Stimulated activated CD8-positive, alpha-beta memory T cell treated with anti-CD3 and anti-CD28 coated beads, Interleukin-15, amount 100 ng/mL, for 48 hours (primary cell): ENCODE measurements at regions not wholly inside any gene's neighbourhood (a gene's known extent, or its start where the extent isn't known, plus 50 kb on each side); places are given as distances from the start of the nearest gene placed in this dataset.
"Not testable (repeated sequence)": the region's sequence is repeated elsewhere in the genome, so short reads cannot be mapped to it uniquely, and the experiment has no call there.

Experiments
- DNase-seq, 2 donors: peaks; one replicate each; pipeline ENCODE4 v3.0.0-alpha.2; 2020; ENCODE audit warnings: low read depth in 2 of 2

DNA sequence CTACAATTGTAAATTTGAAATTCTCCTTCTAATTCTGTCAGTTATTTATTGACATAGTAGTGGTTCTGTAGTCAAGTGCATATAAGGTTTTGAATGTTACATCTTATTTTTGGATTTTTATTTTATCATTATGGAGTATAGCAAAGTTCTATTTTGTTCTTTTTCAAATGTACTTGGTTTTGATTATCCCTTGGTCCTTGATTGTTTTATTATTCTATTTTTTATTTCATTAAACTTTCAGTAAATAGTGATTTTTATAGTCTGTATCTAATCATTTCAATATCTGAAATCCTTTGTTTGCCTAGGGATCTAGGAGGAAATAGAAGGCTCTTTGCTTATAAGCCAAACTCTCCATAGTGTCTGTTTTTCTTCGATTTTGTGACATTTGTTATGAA, 87.8 kb downstream of the HFE start:
- no peak for DNase-seq

DNA sequence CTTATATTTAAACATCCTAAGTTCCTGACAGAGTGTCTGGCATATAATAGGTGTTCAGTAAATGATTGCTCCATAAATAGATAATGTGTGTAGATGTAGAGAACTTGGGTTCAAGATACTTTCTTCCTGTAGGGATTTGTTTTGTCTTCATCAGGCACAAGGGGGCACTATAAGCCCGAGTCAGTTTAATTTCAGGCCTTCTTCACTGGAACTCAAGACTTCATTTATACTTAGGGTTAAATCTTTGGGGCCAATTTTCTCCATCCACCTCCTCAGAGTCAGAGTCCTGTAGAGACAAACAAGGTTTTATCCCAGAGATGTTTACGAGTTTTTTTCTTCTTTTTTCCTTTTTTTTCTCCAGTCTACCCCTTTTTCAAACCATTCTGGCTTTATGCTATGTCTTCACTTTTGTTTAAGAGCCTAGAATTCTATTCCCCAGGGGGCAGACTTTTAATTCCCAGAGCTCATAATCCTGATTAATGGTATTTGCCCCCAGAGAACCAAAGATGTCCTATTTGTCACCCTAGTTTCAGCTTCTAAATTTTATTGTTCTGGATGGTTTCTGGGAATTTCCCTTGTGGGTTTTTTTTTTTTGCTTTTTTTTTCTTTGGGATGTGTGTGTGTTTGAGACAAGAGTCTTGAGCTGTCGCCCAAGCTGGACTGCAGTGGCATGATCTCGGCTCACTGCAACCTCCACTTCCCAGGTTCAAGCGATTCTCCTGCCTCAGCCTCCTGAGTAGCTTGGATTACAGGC, 88.4 kb downstream of the HFE start:
- DNase-seq: no peak

DNA sequence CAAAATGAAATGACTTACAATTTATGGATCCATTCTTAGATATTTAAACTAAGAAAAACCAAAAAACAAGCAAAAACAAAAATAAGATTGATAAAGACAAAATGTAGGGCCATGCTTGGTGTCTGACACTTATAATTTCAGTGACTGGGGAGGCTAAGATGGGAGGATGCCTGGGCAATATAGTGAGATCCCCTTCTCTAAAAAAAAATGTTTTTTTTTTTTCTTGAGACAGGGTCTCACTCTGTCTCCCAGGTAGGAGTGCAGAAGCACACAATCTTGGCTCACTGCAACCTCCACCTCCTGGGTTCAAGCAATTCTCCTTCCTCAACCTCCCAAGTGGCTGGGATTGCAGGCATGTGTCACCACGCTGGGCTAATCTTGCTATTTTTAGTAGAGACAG, 92.4 kb downstream of the HFE start:
- no peak for DNase-seq

DNA sequence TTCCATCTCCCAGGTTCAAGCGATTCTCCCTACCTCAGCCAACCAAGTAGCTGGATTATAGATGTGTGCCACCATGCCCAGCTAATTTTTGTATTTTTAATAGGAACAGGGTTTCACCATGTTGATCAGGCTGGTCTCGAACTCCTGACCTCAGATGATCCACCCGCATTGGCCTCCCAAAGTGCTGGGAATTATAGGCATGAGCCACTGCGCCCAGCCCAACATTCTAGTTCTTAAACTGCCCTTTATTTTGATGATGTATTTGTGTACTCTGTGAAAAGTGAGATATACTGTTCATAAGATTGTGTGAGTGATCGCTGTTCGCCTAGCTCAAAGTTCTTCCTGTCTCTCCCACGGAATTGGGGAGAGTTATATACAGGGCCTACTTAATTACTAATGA, 93.1 kb downstream of the HFE start:
- no peak for DNase-seq

DNA sequence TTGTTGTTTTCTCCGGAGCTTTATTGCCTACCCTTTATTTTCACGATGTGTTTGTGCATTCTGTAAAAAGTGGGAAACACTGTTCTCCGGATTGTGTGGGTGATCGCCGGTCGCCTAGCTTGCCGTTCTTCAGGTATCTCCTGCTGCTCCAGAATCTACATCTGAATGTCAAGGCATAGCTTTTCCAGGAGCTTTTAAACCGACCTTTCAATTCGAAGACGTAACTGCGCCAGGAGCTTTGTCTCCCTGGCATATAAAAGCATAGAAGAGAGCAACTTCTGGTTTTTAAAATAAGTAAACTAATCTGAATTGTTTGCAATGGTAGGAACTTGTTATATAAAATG, 96.0 kb downstream of the HFE start:
- DNase-seq: no peak

DNA sequence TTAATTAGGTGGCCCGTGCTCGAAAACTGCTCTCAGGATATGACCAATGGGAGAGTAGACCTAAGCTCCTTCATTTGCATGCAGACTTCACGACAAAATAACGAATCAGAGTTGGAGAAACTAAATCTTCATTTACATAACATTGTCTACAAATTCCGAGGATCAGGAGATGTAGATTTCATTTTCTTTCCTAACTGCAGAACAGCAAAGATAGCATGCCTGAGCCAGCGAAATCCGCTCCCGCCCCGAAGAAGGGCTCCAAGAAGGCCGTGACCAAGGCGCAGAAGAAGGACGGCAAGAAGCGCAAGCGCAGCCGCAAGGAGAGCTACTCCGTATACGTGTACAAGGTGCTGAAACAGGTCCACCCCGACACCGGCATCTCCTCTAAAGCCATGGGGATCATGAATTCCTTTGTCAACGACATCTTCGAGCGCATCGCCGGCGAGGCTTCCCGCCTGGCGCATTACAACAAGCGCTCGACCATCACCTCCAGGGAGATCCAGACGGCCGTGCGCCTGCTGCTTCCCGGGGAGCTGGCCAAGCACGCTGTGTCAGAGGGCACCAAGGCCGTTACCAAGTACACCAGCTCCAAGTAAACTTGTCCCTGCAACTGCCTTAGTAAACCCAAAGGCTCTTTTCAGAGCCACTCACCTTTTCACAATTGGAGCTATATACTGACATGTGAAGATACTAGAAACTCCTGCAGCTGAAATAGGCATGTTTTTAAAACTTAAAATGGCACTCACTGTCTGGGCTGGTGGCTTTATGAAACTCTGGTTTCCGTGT, 96.5 kb downstream of the HFE start:
- peak; percentile 60 to 61 for DNase-seq

DNA sequence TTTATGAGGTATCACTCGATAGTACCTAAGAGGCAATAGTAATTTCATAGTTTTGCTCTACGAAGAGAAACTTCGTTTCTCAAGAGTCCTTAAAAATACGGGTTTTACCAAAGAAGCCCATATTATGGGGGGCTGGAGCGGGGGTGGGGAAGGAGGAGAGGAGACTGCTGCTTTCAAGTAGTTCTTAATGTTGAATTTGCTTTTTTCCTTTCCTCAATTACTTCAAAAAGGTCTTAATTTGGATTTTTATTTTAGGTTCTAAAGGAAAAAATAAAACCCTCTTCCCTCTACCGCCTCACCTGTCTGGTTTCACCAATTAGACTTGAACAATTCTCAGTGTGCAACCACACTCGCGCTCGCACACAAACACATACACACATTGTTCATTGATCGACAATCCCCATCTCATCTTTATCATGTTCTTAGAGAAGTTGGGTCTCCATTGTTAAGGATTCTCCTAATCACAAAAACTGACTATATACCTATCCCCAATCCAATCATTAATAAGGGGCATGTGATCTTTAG, 97.2 kb downstream of the HFE start:
- no peak for DNase-seq

DNA sequence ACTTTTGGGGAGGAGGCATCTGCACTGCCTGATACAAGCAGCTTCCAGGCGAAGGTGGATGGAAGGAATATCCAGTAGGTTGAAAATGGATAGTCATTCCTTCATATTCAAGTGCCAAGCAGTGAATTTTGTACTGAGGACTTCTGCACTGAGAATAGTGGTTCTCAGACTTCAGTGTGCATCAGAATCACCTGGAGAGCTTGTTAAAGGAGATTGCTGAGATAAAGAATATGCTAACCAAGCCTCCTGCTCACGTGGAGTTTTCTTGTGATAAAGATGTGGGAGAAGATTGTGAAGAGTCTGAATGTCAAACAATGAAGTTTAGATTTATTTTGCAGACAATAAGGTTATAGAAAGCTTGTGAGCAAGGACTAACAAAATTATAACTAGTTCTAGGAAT, 97.8 kb downstream of the HFE start:
- no peak for DNase-seq

DNA sequence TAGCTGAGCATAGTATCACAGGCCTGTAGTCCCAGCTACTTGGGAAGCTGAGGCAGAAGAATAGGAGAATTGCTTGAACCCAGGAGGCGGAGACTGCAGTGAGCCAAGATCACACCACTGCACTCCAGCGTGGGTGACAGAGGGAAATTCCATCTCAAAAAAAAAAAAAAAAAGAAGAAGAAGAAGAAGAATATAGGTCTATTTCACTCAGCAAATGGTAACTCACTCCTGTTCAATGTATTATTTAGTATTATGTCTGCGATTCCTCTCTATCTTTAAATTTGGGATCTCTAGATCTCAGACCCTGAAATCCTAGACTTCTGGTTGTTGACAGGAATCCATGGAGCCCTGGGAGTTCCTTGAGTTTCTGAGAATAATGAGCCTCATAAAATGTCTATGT, 98.6 kb downstream of the HFE start:
- DNase-seq: no peak

DNA sequence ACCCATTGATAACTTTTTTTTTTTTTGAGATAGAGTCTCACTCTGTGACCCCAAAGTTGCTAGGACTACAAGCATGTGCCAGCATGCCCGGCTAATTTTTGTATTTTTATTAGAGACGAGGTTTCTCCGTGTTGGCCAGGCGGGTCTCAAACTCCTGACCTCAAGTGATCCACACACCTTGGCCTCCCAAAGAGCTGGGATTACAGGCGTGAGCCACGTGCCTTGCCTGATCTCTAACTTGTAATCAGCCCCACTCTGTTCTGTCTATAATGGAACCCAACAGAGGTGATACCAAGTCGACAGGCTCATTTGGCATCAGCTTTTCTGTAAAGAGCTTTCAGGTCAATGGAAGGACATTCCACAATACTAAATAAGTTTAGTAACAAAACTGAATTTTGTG, 99.4 kb downstream of the HFE start:
- DNase-seq: no peak

DNA sequence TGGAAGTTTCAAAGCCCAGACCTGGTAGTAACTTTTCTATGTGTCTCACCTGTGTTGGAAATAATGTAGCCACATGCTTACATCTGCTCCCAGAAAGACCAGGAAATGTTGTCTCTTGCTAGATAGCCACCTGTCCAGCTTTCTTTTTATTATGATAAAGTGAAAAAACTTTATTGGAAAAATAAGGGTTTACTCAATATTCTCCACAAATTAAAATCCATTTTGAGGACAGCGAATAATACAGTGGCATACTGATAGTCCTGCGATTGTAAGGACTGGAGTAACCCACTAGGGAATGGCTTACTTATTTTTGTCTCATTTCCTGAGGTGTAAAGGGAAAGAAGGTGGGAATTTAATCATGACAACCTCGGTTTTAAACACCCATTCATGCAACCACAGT, 100.1 kb downstream of the HFE start:
- DNase-seq: no peak

DNA sequence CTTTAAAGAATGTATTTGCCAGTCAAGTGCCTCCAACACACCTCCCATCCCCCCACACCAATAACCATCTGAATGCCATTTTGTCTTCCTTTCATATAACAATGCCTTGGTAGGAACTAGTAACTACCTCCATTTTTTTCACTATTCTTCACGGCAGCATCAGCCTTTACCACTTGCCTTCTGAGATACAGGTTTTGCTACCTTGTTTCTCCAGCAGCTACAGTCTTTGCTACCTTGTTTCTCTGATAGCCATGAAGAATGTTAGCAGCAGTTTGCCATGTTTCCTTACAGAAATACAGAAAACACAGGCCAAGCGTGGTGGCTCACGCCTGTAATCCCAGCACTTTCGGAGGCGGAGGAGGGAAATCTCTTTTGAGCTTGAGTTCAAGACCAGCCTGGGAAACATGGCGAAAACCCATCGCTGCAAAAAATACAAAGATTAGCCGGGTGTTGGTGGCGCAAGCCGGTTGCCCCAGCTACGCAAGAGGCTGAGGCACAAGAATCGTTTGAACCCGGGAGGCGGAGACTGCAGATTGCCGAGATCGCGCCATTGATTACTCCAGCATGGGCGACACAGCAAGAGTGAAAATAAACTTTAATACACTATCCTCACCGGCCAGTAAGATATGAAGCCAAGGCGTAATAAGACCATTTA, 100.9 kb downstream of the HFE start:
- DNase-seq: peak in 1 of 2 donors; percentile 47

DNA sequence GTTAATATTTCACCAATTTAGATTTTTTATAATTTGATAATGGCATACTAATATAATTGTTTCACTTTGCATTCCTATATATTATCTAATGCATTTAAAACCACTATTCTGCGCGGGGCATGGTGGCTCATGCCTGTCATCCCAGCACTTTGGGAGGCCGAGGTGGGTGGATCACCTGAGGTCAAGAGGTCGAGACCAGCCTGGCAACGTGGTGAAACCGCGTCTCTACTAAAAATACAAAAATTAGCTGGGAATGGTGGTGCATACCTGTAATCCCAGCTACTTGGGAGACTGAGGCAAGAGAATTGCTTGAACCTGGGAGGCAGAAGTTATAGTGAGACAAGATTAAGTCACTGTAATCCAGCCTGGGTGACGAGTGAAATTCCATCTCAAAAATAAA, 104.3 kb downstream of the HFE start:
- DNase-seq: not testable (repeated sequence)

DNA sequence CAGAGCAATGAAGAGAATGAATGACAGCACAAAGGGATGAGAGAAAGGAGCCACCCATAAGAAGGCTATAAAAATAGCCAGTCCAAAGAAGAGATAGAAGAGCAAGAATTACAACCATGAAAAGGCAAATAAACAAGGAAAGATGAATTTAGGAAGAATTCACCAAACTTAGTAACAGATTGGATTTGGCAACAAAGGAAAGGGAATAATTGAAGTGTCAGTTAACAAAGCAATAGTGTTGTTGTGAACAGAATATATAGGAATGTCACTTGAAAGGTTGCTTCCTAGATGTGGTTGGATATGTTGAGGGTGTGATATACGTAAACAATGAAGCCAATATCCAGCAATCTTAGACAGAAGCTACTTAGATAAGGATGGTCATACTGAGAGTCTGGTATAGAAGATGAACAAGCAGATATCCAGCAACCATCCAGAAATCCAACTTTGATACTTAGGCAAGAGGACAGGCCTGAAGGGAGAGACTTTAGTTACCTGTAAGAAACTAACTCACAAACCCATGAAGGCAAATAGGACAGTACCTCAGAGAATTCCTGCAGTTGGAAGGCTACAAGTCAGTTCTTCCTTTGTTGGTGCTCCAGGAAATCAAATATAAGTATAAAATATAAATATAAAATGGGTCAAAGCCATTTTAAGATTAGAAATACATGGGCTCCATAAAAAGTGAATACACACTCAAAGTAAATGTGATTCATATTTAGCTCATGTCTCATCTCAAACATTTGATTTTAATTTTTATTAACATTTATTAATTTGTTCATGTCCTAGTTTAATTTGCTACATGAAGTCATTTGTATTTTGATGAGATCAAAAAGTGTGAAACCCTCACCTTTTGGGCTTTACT, 106.5 kb downstream of the HFE start:
- DNase-seq: no peak

DNA sequence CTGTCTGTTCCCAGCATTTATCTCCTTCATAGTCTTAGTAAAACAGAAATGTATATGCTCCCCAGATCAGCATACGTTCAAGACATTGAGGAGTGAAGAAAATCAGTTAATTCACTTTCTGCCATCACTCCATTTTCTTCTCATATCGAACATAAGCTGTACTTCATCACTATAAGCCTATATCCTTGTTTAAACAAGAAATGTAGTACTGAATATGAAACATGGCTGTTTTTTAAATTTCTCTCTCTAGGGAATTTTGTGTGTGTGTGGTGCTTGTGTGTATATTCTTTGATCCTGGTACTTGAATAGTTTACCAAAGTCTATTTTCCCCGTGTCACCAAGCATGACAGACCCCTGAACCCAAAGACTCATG, 107.1 kb downstream of the HFE start:
- no peak for DNase-seq

DNA sequence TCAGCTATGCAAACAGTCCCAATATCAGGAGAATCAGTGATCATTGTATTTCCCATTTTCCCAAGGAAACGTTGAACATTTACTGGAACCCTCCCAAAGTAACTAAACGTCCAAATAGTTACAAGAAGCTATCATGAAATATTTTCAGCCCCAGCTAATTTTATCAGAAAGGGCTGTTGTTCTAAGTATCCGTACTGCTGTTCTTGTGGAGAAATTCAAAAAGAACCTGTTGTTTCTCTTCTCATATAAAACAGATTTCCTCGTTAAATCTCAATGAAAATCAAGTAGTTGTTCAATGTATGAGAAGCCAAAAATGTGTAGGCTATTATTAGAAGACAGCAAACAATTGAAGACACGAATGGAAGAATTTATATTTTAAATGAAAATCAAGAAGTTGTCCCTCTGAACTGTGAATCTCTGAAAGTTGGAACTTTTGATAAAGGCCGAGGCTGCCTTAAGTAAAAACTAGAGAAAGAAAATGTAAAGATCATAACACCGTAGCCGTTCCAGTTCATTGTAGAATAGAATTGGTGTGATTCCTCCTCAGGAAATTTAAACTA, 107.7 kb downstream of the HFE start:
- DNase-seq: no peak

DNA sequence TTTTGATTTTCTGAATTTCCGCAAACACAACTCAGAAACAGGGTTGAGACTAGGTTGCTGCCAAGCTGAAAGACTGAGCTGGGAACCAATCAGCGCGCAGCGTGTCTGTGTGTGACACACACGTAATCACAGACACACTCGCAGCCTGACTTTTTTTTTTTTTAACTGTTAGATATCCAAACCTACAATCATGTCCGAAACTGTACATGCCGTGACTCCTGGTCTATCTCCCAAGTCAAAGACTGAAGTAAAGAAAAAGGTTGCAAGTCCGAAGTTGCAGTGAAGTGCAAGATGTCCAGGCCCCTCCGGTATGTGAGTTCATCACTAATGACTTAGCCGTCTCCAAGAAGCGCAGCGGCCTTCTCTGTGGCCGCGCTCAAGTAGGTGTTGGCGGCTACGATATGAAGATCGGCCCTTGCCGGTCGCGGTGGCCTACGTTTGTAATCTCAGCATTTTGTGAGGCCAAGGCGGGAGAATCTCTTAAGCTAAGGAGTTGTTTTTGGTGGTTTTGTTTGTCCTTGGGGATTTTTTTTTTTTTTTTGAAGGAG, 108.2 kb downstream of the HFE start:
- DNase-seq: peak; percentile 66 to 73

DNA sequence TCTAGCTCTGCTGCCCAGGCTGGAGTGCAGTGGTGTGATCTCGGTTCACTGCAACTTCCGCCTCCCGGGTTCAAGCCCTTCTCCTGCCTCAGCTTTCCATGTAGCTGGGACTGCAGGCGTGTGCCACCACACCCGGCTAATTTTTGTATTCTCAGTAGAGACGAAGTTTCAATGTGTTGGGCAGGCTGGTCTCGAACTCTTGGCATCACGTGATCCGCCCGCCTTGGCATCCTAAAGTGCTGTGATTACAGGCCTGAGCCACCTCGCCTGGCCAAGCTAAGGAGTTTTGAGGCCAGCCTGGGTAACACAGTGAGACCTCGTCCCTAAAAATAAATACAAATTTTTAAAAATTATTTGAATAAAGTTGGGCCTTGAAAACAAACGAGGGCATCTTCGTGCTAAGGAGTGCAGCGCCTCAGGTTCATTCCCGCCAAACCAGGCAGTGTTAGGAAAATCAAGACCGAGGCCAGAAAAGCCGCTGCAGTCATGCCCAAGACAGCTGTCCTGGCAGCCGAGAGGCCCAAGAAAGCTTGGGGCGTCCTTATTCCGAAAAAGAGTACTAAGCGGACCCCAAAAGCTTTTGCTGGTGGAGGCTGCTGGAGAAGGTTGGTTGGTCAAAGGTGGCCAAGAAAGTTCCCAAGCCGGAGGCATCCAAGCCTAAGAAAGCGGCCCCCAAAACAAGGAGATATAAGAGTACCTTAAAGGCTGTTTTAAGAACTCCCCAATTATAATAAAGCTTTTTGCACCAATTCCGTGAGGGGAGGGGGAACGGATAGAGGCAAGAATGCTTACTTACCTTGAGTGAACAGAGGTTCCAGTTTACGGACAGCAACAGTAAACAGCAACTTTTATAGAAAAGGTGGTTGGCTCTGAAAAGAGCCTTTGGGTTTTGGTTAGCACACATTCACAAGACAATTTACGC, 109.0 kb downstream of the HFE start:
- DNase-seq: no peak

DNA sequence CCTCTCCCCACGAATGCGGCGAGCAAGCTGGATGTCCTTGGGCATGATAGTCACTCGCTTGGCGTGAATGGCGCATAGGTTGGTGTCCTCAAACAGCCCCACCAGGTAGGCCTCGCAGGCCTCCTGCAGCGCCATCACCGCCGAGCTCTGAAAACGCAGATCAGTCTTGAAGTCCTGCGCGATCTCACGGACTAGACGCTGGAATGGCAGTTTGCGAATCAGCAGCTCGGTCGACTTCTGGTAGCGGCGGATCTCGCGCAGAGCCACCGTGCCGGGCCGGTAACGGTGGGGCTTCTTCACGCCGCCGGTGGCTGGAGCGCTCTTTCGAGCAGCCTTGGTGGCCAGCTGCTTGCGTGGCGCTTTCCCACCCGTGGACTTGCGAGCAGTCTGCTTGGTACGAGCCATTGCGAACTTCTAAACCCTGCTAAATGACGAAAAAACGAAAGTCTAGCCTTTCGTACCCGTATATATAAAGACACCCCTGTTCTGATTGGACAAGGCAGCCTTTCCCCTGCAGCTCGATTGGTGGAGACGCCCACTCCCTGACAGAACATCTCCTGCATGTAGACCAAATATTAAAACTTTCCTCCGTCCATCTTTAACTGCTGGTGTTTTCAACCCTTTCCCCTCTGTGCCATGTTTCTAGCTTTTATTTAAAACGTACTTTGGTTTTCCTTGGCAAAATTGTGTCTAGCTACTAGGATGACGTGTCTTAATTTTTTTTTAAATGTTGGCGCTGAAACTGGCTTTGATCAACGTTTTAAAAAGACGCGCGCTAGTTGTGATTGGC, 109.8 kb downstream of the HFE start:
- peak; percentile 63 to 64 for DNase-seq

DNA sequence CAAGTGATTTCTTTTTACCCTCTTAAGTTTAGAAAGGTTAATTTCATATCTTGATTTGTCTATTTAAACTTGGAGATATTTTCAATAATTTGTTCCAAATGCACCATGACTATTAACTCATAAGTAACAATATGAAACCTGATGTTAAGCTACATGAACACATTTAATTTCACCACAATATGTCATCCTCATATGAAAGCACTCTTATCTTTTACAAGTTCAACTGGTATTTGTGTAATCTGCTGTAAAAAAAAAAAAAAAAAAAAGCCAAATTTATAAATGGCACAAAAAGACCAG, 110.4 kb downstream of the HFE start:
- DNase-seq: no peak
